Stimulated activated CD8-positive, alpha-beta memory T cell treated with anti-CD3 and anti-CD28 coated beads, Interleukin-2, amount 100 ng/mL, for 48 hours (primary cell): ENCODE measurements at regions not wholly inside any gene's neighbourhood (a gene's known extent, or its start where the extent isn't known, plus 50 kb on each side); places are given as distances from the start of the nearest gene placed in this dataset.
"Not testable (repeated sequence)": the region's sequence is repeated elsewhere in the genome, so short reads cannot be mapped to it uniquely, and the experiment has no call there.

Experiments used
- DNase-seq, 2 donors: peaks; one replicate each; pipeline ENCODE4 v3.0.0-alpha.2; 2020; ENCODE audit warnings: low read depth in 2 of 2

DNA sequence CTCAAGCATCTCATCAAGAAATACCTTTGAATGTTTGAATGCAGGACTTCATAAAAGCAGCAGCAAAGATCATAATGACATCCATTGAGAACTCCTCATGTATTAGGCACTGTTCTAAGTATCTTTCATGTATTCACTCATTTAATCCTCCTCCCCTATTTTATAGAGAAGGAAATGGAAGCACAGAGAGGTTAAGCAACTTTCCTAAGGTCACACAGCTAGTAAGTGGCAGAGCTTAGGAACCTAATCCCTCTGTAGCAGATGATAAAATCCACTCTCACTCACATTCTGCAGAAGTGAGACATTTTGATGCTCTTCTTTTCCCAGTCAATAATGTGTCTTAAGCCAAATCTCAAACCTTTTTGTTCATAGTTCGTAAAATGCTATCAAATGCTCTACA, 350.8 kb upstream of the C16orf82 start:
- DNase-seq: no peak

GRCh38 chr16:26717826-26718225, 348.9 kb upstream of the C16orf82 start:
- no peak for DNase-seq

DNA sequence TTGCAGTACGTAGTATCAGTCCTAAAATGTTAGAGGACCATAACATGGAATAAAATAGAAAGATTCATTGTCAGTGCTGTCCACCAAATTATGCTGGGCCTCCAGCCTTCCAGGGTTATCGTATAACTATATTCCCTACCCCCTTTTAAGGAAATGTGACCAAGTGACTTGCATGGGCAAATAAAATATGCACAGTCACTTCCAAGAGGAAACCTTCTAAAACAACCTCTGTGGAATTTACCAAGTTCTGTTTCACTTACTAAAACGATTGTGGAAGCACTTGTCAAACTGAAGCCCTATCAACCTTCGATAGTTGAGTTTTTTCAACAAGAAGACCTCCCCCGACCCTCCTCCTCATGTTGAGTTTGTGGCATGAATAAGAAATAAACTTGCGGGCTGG, 345.4 kb upstream of the C16orf82 start:
- no peak for DNase-seq

DNA sequence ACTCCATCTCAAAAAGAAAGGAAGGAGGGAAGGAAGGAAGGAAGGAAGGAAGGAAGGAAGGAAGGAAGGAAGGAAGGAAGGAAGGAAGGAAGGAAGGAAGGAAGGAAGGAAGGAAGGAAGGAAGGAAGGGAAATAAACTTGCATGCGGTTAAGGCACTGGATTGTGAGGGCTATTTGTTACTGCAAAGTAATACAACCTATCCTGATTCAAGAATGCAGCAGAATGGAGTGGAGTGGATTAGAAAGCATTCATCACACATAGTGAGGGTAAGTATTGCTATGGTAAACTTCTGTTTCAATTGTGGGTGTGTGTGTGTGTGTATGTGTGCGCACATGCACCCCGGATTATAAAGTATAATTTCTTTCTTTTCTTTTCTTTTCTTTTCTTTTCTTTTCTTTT, 344.8 kb upstream of the C16orf82 start:
- DNase-seq: not testable (repeated sequence)

GRCh38 chr16:26724189-26724588, 342.5 kb upstream of the C16orf82 start:
- DNase-seq: no peak

DNA sequence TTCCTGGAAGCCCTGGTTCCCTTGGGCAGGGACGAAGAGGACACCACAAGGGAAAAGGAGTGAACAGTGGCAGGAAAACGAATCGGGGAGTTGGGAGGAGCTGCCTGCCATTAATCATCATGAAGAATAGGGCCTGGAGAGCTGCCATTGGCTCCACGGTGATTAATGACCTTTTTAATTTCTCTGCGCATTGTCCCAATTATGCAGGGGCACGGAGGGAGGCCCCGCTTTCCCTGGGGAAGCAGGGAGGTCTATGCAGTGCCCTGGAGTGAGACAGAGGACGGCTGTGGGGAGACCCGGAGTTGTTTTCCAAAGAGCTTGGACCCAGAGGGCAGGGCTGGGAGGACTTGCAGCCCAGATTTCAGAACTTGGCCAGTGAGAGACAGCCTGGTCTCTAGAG, 338.9 kb upstream of the C16orf82 start:
- no peak for DNase-seq

- DNase-seq: no peak
Observed at GRCh38 chr16:26729951-26730541, 336.7 kb upstream of the C16orf82 start.

DNA sequence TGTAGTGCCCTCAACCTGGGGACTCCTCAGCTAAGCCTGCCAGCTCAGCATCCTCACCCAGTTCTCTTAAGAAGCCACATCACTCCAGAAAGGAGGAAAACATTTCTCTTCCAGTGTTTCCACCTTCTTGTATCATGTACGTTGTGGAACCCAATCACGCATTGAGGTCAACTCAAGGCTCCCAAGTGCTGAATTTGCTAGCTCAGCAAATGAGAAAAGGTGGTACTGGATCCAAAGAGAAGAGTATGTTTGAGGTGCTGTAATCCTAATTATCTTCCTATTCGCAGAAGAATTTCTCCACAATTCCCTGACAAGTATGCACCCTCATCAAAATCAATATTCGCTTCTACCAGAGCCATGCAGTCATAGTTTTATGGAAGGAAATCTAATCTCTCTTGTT, 335.0 kb upstream of the C16orf82 start:
- DNase-seq: no peak

DNA sequence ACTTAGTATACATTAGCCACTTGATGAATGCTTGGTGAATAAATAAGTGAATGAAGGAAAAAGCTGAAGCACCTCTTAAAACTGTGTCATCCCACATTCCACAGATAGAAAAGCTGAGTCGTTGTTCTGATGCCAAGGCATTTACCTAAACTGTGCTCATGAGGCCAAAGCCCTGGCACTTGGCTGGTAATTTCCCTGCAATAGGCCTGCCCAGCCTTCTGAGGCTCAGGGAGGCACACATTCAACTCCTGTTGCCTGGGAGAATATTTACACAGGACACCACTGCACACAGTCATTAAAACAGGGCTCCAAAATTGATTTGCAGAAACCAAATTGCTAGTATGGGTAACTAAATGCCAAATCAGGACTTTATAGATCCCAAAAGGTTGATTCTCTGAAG, 333.0 kb upstream of the C16orf82 start:
- no peak for DNase-seq

DNA sequence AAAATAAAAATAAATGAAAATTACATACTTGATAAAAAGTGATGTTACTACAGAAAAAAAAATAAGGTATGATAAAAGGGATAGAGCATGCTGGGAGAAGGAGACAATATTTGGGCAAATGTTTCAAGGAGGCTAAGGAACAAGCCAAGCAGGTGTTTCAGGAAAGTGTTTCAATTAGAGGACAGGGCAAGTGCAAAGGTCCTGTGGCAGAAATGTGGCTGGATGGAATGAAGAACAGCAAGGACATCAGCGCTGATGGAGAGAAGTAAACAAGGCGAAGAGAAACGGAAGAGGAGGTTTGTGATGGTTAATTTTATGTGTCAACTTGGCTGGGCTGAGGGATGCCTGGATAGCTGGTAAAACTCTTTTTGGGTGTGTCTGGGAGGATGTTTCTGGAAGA, 331.2 kb upstream of the C16orf82 start:
- DNase-seq: no peak

DNA sequence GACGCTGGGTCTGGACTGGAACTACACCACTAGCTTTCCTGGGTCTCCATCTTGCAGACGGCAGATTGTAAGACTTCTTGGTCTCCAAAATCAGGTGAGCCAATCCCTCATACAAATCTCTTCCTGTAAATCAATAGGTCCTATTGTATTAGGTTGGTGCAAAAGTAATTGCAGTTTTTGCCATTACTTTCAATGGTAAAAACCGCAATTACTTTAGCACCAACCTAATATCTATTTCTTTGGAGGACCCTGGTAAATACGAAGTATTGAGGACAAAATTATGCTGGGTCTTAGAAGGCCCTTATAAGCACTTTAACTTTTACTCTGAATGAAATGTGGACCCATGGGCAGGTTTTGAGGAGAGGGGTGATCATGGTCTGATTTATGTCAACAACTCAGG, 330.6 kb upstream of the C16orf82 start:
- DNase-seq: no peak

GRCh38 chr16:26740771-26741170, 326.0 kb upstream of the C16orf82 start:
- DNase-seq: no peak

GRCh38 chr16:26742040-26742439, 324.7 kb upstream of the C16orf82 start:
- DNase-seq: no peak

DNA sequence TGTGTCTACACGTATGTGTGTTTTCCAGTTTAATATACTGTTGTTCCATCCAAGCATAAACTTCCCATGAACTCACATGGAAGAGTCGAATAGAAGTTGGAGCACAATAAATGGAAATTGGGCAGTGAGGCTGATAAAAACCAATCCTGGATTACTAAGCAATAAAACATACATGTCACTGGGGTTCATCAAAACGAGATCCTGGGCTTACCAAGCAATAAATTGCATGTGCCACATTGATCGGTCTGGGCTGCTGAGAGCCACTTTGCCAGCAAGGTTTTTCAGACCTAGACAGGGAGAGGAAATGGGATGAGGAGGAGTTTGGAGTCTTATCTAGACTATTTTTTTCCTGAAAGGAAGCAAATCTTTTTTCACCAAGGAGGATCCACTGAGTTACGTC, 322.3 kb upstream of the C16orf82 start:
- no peak for DNase-seq

GRCh38 chr16:26747760-26748159, 319.0 kb upstream of the C16orf82 start:
- DNase-seq: no peak

- DNase-seq: no peak
Observed at GRCh38 chr16:26749072-26749471, 317.7 kb upstream of the C16orf82 start.

- no peak for DNase-seq
Observed at GRCh38 chr16:26752166-26752565, 314.6 kb upstream of the C16orf82 start.

DNA sequence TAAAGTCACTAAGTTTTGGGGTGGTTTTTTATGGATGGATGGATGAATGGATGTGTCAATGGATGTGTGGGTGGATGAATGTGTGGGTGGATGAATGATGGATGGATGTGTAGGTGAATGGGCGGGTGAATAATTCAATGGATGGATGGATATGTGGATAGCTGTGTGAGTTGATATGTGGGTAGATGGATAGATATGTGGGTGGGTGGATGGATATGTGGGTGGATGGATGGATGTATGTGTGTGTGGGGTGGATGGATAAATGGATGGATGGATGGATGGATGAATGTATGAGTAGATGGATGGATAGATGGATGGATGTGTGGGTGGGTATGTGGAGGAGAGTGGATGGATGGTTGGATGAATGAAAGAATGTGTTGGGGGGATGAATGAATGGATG, 310.1 kb upstream of the C16orf82 start:
- DNase-seq: no peak

DNA sequence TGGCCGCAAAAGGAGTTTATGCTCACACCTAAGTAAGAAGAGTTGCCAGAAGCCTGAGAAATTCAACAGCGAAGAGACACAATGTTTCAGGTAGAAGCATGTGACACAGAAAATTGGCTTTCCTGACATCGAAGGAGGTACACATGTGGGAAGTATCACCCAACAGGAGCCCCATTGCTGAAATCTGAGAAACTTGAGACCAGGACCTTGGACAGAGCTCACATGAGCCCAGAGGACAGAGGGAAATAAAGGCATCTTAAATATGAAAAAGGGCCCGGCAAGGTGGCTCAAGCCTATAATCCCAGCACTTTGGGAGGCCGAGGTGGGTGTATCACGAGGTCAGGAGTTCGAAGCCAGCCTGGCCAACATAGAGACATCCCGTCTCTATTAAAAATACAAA, 304.1 kb upstream of the C16orf82 start:
- DNase-seq: no peak

DNA sequence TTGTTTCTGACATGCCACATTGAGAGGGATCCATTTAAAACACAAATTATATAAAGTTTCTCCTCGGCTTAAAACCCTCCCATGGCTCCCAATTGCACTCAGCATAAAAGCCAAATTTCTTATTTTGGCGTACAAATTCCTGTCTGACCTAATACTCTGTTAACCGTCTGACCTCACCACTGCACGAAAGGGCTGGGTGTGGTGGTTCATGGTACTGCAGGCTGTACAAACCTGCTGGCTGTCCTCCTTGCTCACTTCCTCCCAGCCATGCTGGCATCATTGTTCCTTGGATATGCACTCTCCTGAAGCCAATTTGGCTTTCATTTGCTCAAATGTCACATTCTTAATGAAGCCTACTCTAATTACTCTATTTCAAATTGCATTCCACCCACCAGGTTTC, 301.6 kb upstream of the C16orf82 start:
- no peak for DNase-seq

- no peak for DNase-seq
Observed at GRCh38 chr16:26768385-26769010, 298.2 kb upstream of the C16orf82 start.

DNA sequence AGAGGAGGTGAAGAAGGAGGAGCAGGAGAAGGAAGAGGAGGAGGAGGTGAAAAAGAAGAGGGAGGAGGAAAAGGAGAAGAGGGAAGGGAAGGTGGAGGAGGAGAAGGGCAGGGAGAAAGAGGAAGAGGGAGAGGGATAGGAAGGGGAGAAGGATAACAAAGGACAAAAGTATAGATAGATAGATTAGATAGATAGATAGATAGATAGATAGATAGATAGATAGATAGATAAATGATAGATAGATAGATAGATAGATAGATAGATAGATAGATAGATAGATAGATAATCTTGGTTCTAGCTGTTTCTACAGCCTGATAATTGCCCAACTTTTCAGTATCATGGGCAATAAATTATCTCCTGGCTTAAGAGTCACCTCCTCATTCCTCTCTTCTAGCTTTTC, 296.2 kb upstream of the C16orf82 start:
- no peak for DNase-seq

- DNase-seq: no peak
Observed at GRCh38 chr16:26772503-26772902, 294.2 kb upstream of the C16orf82 start.

DNA sequence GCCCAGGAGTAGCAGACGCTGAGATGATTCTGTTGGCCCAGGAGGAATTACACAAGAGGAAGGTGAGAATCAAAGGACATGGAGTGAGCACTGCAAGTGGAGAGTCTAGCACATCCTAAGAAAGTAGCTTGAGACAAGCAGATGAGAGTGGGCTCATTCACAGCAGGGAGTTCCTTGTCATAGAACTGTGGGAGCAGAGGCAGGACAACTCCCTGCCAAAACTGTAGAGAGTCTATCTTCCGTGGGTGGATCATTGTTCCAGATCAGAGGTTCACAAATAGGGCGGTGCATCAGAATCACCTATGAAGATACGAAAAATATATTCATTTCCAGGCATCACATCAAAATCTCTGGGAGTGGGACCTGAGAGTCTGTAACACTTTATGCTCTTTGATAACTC, 288.9 kb upstream of the C16orf82 start:
- DNase-seq: no peak
